ENCODE measurements at regions not wholly inside any gene's neighbourhood (a gene's known extent, or its start where the extent isn't known, plus 50 kb on each side); places are given as distances from the start of the nearest gene placed in this dataset.

DNA sequence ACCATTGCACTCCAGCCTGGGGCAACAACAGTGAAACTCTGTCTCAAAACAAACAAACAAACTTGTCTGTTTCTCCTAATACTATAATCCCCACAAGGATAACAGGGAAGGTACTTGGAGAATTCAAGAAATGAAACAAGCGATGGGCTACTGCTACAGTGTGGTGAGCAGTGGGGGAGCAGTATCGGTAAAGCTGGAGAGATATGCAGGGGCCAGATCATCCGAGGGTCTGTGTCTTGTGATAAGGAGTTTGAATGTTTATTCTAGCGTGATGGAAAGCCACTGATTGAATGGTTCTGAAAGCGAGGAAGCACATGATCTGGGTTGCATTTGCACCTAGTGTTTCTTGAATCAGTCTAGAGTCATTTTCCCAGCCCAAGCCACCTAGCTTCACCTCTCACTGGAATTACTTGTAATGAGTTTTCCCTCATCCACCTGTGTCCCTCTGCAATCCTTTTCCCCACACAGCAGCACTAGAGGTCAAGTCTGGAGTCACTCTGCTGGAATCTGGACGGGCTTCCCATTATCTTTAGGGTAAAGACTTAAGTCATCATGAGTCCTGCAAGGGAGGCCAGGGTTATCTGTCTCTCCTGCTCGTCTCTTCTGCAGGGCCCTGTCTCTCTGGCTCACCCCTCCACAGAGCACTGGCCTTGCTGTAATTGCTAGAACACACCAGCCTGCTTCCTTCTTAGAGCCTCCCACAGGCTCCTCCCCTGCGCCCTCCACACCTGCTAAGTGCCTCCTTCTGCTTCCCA is 162.3 kb downstream of the KLF5 start:
- H3K36me3 ChIP-seq (ENCODE audit: control insufficient read depth, insufficient read depth, low read length): no peaks in the 10 kb centered on the region
- H3K4me3 ChIP-seq (ENCODE audit: low read depth, low read length): no peak overlapping the region
- no peaks in the 10 kb centered on the region for H3K27me3 ChIP-seq (ENCODE audit: control insufficient read depth, insufficient read depth, low read length)
- TF ChIP-seq, protein P1, sequence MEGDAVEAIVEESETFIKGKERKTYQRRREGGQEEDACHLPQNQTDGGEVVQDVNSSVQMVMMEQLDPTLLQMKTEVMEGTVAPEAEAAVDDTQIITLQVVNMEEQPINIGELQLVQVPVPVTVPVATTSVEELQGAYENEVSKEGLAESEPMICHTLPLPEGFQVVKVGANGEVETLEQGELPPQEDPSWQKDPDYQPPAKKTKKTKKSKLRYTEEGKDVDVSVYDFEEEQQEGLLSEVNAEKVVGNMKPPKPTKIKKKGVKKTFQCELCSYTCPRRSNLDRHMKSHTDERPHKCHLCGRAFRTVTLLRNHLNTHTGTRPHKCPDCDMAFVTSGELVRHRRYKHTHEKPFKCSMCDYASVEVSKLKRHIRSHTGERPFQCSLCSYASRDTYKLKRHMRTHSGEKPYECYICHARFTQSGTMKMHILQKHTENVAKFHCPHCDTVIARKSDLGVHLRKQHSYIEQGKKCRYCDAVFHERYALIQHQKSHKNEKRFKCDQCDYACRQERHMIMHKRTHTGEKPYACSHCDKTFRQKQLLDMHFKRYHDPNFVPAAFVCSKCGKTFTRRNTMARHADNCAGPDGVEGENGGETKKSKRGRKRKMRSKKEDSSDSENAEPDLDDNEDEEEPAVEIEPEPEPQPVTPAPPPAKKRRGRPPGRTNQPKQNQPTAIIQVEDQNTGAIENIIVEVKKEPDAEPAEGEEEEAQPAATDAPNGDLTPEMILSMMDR (IDR thresholded peaks at IDR 0.05; ENCODE audit: insufficient read depth, low read length, poor library complexity, severe bottlenecking): no peak
- DNase-seq (ENCODE audit: low read depth): no peak

DNA sequence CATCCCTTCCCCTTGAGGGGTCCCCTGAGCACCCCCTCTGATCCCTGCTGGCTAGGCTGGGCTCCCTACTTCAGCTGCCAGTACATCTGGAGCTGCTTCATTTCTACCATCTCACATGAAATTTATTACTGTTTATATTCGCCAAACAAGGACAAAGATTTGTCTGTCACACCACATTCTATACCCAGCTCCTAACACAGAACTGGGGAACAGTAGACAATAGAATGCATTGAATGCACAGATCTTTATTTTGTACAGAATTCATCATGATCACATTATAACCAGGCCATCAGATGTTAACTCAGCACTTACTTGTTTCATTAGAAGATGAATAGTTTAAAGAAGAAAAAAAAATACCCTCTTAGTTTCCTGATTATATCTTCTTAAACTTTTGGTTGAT is 159.4 kb downstream of the KLF5 start:
- H3K36me3 ChIP-seq (ENCODE audit: control insufficient read depth, insufficient read depth, low read length): no peaks in the 10 kb centered on the region
- H3K4me3 ChIP-seq (ENCODE audit: low read depth, low read length): no peak overlapping the region
- no peak for DNase-seq (ENCODE audit: low read depth)
- no peaks in the 10 kb centered on the region for H3K27me3 ChIP-seq (ENCODE audit: control insufficient read depth, insufficient read depth, low read length)
- TF ChIP-seq, protein P1 (IDR thresholded peaks at IDR 0.05; ENCODE audit: insufficient read depth, low read length, poor library complexity, severe bottlenecking): no peak

DNA sequence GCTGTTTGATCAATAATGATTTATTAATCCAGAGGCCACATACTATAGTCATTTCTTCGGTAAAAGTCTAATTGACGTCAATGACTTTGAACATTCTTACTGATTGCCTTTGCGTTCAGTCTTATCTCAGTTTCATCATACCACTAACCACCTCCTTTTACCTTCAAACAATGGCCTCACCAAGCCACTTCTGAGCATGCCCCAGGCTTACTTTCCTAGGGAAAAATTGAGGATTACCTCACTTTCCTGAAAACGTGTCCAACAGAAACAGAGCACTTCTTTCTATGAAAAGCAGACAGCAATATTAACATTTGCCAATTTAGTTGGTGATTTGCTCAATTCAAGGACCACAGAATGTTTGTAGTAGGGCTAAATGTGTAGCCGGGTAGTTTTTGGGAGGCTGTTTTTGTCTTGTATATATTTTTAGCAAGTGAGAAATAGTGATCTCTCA is 157.6 kb downstream of the KLF5 start:
- Histone ChIP-seq H3K36me3 (ENCODE audit: control insufficient read depth, insufficient read depth, low read length) (no peaks in the 10 kb centered on the region), H3K27me3 (ENCODE audit: control insufficient read depth, insufficient read depth, low read length) (no peaks in the 10 kb centered on the region), H3K4me3 (ENCODE audit: low read depth, low read length) (no peak overlapping the region)
- TF ChIP-seq, protein P1 (IDR thresholded peaks at IDR 0.05; ENCODE audit: insufficient read depth, low read length, poor library complexity, severe bottlenecking): no peak
- DNase-seq (ENCODE audit: low read depth): no peak

DNA sequence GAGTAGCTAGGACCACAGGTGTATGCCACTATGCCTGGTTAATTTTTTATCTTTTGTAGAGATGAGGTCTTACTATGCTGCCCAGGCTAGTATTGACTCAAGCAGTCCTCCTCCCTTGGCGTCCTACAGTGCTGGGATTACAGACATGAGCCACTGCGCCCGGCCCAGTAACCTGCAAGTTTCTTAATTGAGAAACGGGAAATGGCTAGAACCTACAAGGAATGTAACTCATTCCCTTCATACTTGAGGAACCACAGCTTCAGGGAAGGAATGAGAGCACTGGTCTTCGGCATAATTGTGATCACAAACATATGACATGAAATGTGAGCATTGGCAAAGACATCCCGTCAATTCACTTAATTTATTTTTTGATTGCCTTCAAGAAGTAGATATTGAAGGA is 157.0 kb downstream of the KLF5 start:
- Histone ChIP-seq H3K27me3 (ENCODE audit: control insufficient read depth, insufficient read depth, low read length) (no peaks in the 10 kb centered on the region), H3K4me3 (ENCODE audit: low read depth, low read length) (no peak overlapping the region), H3K36me3 (ENCODE audit: control insufficient read depth, insufficient read depth, low read length) (no peaks in the 10 kb centered on the region)
- TF ChIP-seq, protein P1 (IDR thresholded peaks at IDR 0.05; ENCODE audit: insufficient read depth, low read length, poor library complexity, severe bottlenecking): no peak
- peak; percentile 52 for DNase-seq (ENCODE audit: low read depth)

DNA sequence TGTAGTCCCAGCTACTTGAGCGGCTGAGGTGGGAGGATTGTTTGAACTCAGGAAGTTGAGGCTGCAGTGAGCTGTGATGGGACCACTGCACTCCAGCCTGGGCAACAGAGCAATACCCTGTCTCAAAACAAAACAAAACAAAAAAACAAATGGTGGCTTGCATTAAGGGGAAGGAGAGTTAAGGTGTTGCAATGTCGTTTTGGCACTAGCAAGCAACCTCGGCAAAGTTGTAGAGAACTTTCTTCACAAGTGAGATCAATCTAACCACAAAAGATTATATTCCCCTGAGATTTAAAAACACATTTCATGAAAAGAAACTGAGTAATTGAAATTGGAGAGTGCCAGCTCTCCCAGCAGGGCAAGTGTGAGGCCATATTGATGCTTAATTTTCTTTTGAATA is 153.7 kb downstream of the KLF5 start:
- TF ChIP-seq, protein P1 (IDR thresholded peaks at IDR 0.05; ENCODE audit: insufficient read depth, low read length, poor library complexity, severe bottlenecking): no peak
- Histone ChIP-seq H3K36me3 (ENCODE audit: control insufficient read depth, insufficient read depth, low read length) (no peaks in the 10 kb centered on the region), H3K27me3 (ENCODE audit: control insufficient read depth, insufficient read depth, low read length) (no peaks in the 10 kb centered on the region), H3K4me3 (ENCODE audit: low read depth, low read length) (no peak overlapping the region)
- DNase-seq (ENCODE audit: low read depth): no peak

All from kidney epithelial cell (primary cell).